HFFc6 (cell line): ENCODE measurements at regions not wholly inside any gene's neighbourhood (a gene's known extent, or its start where the extent isn't known, plus 50 kb on each side); places are given as distances from the start of the nearest gene placed in this dataset.

Experiments used
- DNase-seq: peaks from one replicate; pipeline ENCODE4 v3.0.0-alpha.2; 2018
- H3K27ac Mint-ChIP-seq: 2 replicates; pipeline ENCODE4 v1.8.0; 2020; ENCODE audit warnings: mild to moderate bottlenecking, mixed read lengths
- H3K27me3 Mint-ChIP-seq: 2 replicates; pipeline ENCODE4 v1.8.0; 2021; ENCODE audit warnings: mild to moderate bottlenecking, moderate library complexity, mixed read lengths; ENCODE audit not compliant: insufficient read depth
- H3K36me3 Mint-ChIP-seq: 2 replicates; pipeline ENCODE4 v1.8.0; 2021; ENCODE audit warnings: low read depth, mixed read lengths
- H3K4me1 Mint-ChIP-seq: 2 replicates; pipeline ENCODE4 v1.8.0; 2020; ENCODE audit warnings: low read depth, mixed read lengths
- H3K4me3 Mint-ChIP-seq: 2 replicates; pipeline ENCODE4 v1.8.0; 2020; ENCODE audit warnings: mild to moderate bottlenecking, moderate library complexity, mixed read lengths
- H3K9me3 Mint-ChIP-seq: 2 replicates; pipeline ENCODE4 v1.8.0; 2020; ENCODE audit warnings: mild to moderate bottlenecking, mixed read lengths
- CTCF ChIP-seq: fragments of 200-600 bp; sonication (generic); IDR thresholded peaks from 2 replicates; pipeline ENCODE4 v1.5.0; 2021; ENCODE audit warnings: antibody characterized with exemption, mild to moderate bottlenecking

- Mint-ChIP-seq H3K9me3 (peaks cover 34% of the 10 kb centered on the region), H3K27me3 (peaks cover 1% of the 10 kb centered on the region; the same call in 1 of the 2 replicates), H3K36me3 (peaks cover 7% of the 10 kb centered on the region), H3K27ac (no peak overlapping the region), H3K4me3 (no peak overlapping the region), H3K4me1 (no peaks in the 10 kb centered on the region)
- no peak for DNase-seq
- TF ChIP-seq CTCF: no peak
Measured at GRCh38 chr2:16060936-16061338, 120.6 kb downstream of the MYCN start.

- no peaks in the 10 kb centered on the region for H3K4me1 Mint-ChIP-seq
- no peak for DNase-seq
- H3K4me3 Mint-ChIP-seq: no peak overlapping the region
- peaks cover 34% of the 10 kb centered on the region for H3K9me3 Mint-ChIP-seq
- no peak for TF ChIP-seq CTCF
- peaks cover 7% of the 10 kb centered on the region for H3K36me3 Mint-ChIP-seq
- H3K27ac Mint-ChIP-seq: no peak overlapping the region
- peaks cover 1% of the 10 kb centered on the region; the same call in 1 of the 2 replicates for H3K27me3 Mint-ChIP-seq
Measured at GRCh38 chr2:16060125-16060935, 120.0 kb downstream of the MYCN start.

DNA sequence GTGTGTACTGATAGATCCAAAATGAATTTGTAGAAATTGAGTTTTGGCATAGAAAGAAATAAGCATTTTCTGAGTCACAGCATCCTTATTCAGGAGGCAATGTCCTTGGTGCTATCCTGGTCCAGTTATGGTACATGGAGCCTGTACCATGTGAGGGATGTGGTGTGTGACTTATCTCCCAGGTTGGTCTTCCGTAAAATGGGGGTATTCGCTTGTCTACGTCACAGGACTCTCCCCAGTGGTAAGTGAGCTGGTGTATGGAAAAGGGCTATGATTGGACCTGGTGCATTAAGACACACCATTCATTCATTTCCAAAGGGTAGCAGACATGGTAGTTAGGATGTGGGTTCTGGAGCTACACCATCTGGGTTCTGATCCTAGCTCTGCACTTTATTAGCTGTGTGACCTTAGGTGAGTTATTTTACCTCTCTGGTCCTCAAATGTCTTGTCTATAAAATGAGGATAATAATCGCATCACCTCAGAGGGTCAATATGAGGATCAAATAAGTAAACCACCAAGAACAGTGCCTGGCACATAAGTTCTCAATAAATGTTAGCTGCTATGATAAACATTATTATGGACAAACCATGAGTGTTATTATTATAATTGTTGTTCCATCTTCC lies 119.2 kb downstream of the MYCN start:
- peaks cover 7% of the 10 kb centered on the region for H3K36me3 Mint-ChIP-seq
- no peak for DNase-seq
- no peak overlapping the region for H3K27ac Mint-ChIP-seq
- no peak for TF ChIP-seq CTCF
- H3K9me3 Mint-ChIP-seq: peaks cover 39% of the 10 kb centered on the region
- no peak overlapping the region for H3K4me3 Mint-ChIP-seq
- H3K27me3 Mint-ChIP-seq: peaks cover 1% of the 10 kb centered on the region; the same call in 1 of the 2 replicates
- H3K4me1 Mint-ChIP-seq: no peaks in the 10 kb centered on the region

DNA sequence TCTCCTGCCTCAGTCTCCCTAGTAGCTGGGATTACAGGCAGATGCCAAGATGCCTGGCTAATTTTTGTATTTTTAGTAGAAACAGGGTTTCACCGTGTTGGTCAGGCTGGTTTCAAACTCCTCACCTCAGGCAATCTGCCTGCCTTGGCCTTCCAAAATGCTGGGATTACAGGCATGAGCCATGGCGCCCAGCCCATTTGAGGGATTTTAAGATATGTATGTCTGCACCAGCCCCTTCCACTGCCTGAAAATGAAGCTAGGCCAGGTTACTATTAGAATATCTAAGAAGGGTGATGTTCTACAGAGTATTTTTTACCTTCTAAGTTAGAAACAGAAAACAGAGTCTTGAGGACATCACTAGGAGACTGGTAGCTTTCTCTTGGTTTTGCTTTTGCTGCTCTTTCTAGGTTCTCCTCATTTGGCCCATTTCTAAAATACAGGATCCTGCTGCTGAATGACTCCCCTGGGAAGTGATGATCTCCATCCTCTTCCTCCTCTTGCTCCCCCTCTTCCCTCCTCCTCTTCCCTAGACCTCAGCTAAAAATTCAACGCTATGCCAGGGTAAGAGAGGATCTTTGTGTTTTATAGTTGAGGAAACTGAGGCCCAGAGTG lies 118.5 kb downstream of the MYCN start:
- Mint-ChIP-seq H3K4me1 (no peaks in the 10 kb centered on the region), H3K36me3 (peaks cover 3% of the 10 kb centered on the region), H3K9me3 (peaks cover 37% of the 10 kb centered on the region), H3K27ac (no peak overlapping the region), H3K27me3 (no peaks in the 10 kb centered on the region; the same call in 1 of the 2 replicates), H3K4me3 (no peak overlapping the region)
- no peak for DNase-seq
- TF ChIP-seq CTCF: no peak

GRCh38 chr2:16058256-16058655 lies 117.9 kb downstream of the MYCN start:
- Mint-ChIP-seq H3K27me3 (peaks cover 3% of the 10 kb centered on the region; the same call in 1 of the 2 replicates), H3K4me3 (no peak overlapping the region), H3K9me3 (peaks cover 33% of the 10 kb centered on the region), H3K36me3 (no peaks in the 10 kb centered on the region; the same call in 1 of the 2 replicates), H3K27ac (no peak overlapping the region), H3K4me1 (no peaks in the 10 kb centered on the region)
- DNase-seq: no peak
- no peak for TF ChIP-seq CTCF
